ENCODE measurements at regions not wholly inside any gene's neighbourhood (a gene's known extent, or its start where the extent isn't known, plus 50 kb on each side); places are given as distances from the start of the nearest gene placed in this dataset.

GRCh38 chr12:85509081-85509856, 229.2 kb downstream of the ALX1 start:
- no peak for DNase-seq (ENCODE audit: low read depth)

GRCh38 chr12:85509857-85510256, 229.8 kb downstream of the ALX1 start:
- DNase-seq (ENCODE audit: low read depth) = no peak

DNA sequence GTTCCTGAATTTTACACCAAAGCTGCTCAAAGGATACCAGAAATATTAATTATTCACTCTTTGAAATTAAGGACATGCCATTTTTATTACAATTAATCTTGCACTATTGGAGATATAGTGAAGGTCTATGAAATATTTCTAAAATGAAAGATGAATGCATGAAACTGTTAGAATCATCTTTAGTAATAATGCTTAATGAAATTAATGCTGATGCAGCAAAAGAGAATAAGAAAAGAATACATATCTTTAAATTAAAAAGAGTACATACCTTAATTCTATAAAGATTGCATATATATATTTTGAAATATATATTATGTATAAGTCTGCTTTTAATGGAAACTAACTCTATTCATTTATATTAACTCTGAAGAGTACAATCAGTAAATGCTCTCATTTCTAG, 236.0 kb downstream of the ALX1 start:
- no peak for DNase-seq (ENCODE audit: low read depth)

GRCh38 chr12:85516667-85517325, 236.8 kb downstream of the ALX1 start:
- DNase-seq (ENCODE audit: low read depth) = no peak

DNA sequence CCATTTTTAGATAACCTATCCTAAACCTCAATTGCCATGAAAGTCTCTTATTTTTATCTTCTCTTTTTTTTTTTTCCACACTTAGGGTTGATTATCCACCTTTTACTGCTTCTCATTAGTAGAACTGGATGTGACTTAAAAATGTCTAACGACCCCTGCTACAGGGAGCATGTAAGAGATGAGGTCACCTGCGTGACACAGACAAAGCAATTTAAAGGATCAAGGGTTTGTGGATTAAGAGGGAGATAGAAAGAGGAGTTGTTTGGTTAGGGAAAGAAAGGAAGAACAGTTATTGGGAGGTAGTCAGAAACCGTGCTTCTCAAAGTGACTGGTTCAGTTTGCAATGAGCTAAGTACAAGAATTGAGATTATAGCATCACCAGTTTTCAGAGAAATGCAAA, 239.1 kb downstream of the ALX1 start:
- DNase-seq (ENCODE audit: low read depth) = no peak

DNA sequence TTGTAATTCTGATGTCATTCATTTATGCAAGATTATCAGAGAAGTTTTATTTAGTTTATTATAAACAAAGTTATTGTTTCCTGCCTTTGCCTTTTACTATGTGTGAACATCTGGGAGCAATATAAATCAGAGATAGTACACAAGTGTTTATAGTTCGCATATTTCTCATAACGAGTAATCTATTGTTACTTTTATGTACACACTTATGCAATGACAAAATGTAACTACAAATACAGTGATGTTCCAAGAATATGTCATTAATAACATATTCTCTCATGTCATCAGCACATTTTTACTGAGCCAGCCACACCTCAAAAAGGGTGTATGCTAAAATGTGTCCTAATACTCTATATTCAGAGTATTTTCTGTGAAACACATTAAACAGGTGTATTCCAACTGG, 243.2 kb downstream of the ALX1 start:
- DNase-seq (ENCODE audit: low read depth) = no peak

- no peak for DNase-seq (ENCODE audit: low read depth)
Measured at GRCh38 chr12:85527192-85527591, 247.2 kb downstream of the ALX1 start.

- no peak for DNase-seq (ENCODE audit: low read depth)
Measured at GRCh38 chr12:85529896-85530295, 249.9 kb downstream of the ALX1 start.

GRCh38 chr12:85530456-85530855, 250.4 kb downstream of the ALX1 start:
- DNase-seq (ENCODE audit: low read depth) = no peak

GRCh38 chr12:85531341-85531740, 251.3 kb downstream of the ALX1 start:
- no peak for DNase-seq (ENCODE audit: low read depth)

GRCh38 chr12:85549640-85550039, 269.6 kb downstream of the ALX1 start:
- DNase-seq (ENCODE audit: low read depth) = no peak

- DNase-seq (ENCODE audit: low read depth) = no peak
Measured at GRCh38 chr12:85550924-85551323, 270.9 kb downstream of the ALX1 start.

DNA sequence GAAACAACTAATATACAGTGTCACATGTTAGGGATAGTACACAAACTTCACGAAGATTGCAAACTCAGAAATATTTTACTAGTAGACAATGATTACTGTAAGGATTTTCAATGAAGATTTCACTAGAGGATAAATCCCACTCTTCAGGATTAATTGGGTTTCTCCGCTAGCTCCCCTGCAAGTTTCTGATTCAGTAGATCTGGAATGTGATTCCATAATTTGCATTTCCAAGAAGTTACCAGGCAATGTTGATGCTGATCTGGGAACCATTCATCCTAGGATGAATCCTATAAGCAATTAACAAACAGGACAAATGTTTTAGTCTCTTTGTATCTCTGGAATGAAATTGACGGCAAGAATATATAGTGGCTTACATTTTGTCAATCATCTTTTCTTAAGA, 272.4 kb downstream of the ALX1 start:
- DNase-seq (ENCODE audit: low read depth) = no peak

DNA sequence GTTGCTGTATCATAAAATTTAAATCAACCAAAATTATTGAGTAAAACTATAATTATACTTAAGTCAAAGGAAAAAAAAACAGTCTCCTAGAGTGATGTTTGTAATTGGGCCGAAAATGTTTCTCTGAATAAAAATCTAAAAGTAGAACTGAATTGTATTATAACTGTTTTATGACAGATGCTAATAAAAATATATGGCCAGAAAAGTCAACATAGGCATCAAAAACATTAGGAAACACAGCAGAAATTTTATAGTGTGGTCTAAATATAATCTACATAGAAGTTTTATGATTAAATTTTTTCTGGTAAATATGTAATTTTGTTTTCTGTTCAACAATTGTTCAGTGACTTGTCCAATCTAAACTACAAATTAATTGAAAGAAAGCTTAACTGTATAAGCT, 277.8 kb downstream of the ALX1 start:
- no peak for DNase-seq (ENCODE audit: low read depth)

DNA sequence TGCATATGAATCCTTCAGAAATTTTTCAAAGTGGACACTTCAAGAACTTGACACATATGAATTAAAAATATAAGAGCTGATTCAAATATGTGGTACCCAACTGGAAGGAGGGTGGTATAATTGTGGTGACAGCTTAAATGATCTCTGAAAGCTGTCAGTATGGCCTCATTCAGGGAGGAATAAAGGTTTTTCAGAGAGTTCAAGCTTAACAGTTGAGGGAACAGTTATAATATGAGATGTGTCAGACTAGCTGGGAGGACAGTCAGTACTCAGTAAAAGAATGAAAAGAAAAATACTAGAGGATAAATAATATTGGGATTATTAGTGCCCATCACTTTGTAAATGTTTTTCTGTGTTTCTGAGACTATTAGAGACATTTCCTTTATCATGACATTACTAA, 277.5 kb downstream of the RASSF9 start:
- no peak for DNase-seq (ENCODE audit: low read depth)

DNA sequence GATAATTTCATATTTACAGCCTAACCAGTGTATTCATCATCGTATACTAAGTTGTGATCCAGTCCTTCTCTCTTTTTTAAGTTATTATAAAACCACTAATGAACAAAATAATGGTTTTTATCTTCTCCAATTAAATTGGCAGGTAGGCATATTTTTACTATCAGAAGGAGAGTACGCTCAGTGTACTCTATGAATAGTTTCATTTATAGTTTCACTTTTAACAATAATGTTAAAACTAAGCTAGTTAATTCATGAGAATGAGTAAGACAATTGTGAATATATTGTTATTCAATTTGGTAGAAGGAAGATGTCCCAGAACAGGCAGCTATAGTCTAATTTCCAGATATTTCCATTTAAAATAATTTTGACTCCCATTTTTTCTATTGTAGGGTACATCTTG, 277.1 kb downstream of the RASSF9 start:
- DNase-seq (ENCODE audit: low read depth) = no peak

DNA sequence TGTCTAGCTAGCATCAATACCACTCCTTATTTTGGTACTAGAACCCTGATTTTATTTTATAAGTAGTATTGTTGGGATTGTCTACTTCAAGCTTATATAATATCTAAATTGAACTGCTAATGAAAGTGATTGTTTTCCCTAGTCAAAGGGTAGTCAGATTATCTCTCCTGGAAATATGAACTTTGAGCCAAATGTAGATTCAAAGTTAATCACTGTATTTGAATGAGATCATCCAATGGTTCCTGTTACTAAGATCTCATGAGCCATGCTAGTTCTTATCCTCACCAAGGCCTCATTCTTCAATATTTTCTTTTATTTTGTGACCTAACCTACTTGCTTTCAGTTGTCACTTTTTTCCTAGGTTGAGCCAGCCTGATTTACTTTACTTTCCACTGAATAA, 276.7 kb downstream of the RASSF9 start:
- DNase-seq (ENCODE audit: low read depth) = no peak

GRCh38 chr12:85562765-85563164, 273.4 kb downstream of the RASSF9 start:
- DNase-seq (ENCODE audit: low read depth) = no peak

GRCh38 chr12:85564786-85565185, 271.4 kb downstream of the RASSF9 start:
- no peak for DNase-seq (ENCODE audit: low read depth)

GRCh38 chr12:85568395-85569103, 267.7 kb downstream of the RASSF9 start:
- DNase-seq (ENCODE audit: low read depth) = no peak

DNA sequence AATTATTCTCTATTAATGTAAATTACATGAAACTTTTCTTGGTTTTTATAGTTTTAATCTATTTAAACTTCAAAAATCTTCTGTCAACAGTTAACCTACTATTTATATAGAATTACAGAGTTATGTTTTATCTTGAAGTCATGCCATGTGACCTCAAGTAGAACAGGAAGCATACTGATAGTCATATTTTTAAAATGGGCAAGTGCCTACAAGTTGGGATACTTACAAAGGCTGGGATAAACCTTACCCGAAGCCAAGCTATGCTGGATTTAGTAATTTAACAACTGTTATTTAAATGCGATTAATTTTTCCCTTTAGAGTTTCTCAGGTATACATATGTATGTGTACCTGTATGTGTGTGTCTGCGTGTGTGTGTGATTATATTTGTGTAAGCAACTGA, 266.9 kb downstream of the RASSF9 start:
- DNase-seq (ENCODE audit: low read depth) = no peak

- no peak for DNase-seq (ENCODE audit: low read depth)
Measured at GRCh38 chr12:85572956-85573355, 263.3 kb downstream of the RASSF9 start.

- no peak for DNase-seq (ENCODE audit: low read depth)
Measured at GRCh38 chr12:85573635-85574214, 262.5 kb downstream of the RASSF9 start.

Data from stromal cell of bone marrow (primary cell).